Gastrocnemius medialis (tissue), 4 donors: ENCODE measurements at regions not wholly inside any gene's neighbourhood (a gene's known extent, or its start where the extent isn't known, plus 50 kb on each side); places are given as distances from the start of the nearest gene placed in this dataset.

Experiments
- POLR2A ChIP-seq, 2 donors: fragments of 450-650 bp; IDR thresholded peaks; one replicate each; pipeline ENCODE4 v1.6.1; 2017; ENCODE audit warnings: antibody characterized with exemption in 2 of 2, mild to moderate bottlenecking in 2 of 2, moderate library complexity in 2 of 2
- TF ChIP-seq, protein P1 (sequence below), 5 experiments: fragments of 450-650 bp in 3 of 5; fragments of 200-600 bp in 2 of 5; sonication (generic) in 2 of 5; IDR thresholded peaks in 4 of 5; conservative IDR thresholded peaks in 1 of 5; 1 replicate in 4 of 5; 2 replicates in 1 of 5; pipeline ENCODE4 v1.5.1; 2016 to 2019; ENCODE audit warnings: antibody characterized with exemption in 5 of 5, mild to moderate bottlenecking in 3 of 5, moderate library complexity in 3 of 5

GRCh38 chr18:2060086-2060485 lies 511.2 kb downstream of the METTL4 start:
- TF ChIP-seq, protein P1, sequence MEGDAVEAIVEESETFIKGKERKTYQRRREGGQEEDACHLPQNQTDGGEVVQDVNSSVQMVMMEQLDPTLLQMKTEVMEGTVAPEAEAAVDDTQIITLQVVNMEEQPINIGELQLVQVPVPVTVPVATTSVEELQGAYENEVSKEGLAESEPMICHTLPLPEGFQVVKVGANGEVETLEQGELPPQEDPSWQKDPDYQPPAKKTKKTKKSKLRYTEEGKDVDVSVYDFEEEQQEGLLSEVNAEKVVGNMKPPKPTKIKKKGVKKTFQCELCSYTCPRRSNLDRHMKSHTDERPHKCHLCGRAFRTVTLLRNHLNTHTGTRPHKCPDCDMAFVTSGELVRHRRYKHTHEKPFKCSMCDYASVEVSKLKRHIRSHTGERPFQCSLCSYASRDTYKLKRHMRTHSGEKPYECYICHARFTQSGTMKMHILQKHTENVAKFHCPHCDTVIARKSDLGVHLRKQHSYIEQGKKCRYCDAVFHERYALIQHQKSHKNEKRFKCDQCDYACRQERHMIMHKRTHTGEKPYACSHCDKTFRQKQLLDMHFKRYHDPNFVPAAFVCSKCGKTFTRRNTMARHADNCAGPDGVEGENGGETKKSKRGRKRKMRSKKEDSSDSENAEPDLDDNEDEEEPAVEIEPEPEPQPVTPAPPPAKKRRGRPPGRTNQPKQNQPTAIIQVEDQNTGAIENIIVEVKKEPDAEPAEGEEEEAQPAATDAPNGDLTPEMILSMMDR (IDR thresholded peaks at IDR 0.05 in 4 of 5, conservative IDR thresholded peaks at IDR 0.05 in 1 of 5), result no peak
- TF ChIP-seq POLR2A (IDR thresholded peaks at IDR 0.05), result no peak
